HG03354 (cell line): ENCODE measurements at regions not wholly inside any gene's neighbourhood (a gene's known extent, or its start where the extent isn't known, plus 50 kb on each side); places are given as distances from the start of the nearest gene placed in this dataset.

Experiments
- ATAC-seq: cut with Tn5 transposase; IDR thresholded peaks from one replicate; pipeline ENCODE4 v1.9.1; 2021; ENCODE audit warnings: mild to moderate bottlenecking; ENCODE audit not compliant: unreplicated experiment, poor library complexity, severe bottlenecking

DNA sequence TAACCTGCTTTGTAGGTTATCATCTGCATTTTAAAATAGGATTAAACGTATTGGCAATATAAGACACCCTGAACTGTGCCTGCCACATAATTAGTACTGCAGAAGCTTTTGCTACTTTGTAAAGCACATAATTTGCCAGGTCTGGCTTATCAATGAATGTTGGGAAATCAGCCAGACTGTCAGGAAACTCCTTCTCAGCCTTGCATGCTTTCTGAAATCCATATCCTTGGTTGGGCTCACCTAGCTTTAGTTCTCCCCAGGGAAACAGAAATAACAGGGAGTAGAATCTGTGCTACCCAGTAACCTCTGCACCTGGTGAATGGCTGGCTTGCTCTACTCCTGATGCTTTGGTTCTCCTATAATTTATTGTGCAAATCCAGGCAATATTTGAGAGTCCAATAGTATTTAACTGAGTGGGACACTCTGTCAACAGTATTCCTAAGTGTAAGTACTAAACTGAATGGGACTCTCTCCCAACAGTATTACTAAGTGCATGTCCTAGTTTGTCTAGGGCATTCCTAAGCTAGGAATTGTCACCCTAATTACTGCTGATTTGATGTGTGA lies 354.5 kb downstream of the WDR72 start:
- no peak for ATAC-seq

DNA sequence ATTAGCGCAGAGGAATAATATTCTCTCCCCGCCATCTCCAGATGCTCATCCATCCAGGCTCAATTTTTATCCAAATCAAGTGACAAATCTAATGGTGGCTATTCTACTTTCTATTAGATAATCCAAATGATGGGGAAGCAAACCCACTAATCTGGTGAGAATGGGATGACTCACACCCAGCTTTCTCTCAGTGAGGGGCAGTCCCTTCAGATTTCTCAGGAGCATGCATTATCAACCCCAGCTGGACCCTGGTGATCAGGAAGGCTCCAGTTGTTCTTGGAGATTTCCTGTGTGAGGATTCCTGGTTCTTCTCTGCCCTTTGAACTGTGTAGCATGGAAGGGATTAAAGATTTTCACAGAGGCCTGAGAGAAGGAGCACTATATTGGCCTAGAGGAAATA lies 358.0 kb downstream of the WDR72 start:
- ATAC-seq, result no peak

DNA sequence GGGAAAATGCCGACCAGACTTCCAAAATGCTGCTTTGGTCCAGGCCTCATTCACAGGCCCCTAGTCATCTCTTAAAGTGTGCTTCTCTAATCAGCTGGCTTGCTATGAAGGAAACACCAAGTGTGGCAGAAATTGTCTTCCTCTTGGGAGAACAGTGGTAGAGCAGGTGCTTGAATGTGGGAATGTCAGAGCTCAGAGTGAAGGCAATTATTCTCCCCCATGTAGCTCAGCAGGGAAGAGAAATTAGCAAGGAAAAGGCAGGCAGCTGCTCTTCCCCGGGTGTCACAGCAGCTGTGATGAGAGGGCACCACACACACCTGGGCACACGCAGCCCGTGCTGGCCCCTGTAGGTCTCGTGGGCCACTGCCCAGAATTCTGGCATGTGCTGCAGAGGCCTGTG lies 358.5 kb downstream of the WDR72 start:
- ATAC-seq, result no peak

DNA sequence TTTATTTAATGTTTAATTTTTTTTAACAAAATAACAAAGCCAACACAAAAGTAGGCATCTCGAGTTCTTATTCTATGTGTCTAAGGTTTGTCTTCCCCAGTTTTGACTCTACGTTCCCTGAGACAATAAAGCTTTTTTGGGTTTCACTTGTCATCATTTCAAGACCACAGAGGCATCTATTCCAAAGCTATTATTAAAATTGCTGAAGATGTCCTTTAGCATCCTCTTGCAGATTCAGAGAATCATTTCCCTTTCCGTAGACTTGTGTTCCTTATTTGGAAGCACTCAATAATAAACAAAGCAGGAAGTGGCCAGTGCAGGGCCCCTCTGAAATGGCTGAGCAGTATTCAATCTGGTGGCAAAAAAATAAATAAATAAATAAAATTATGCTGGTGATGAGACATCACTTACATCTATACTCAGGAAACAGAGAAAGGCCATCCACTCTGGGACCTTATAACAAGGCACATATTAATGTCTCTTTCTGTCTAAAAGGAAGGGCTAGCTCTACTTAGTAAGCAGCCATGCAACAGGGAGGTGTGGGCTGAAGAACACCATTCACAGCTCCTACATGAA lies 362.3 kb downstream of the WDR72 start:
- no peak for ATAC-seq

DNA sequence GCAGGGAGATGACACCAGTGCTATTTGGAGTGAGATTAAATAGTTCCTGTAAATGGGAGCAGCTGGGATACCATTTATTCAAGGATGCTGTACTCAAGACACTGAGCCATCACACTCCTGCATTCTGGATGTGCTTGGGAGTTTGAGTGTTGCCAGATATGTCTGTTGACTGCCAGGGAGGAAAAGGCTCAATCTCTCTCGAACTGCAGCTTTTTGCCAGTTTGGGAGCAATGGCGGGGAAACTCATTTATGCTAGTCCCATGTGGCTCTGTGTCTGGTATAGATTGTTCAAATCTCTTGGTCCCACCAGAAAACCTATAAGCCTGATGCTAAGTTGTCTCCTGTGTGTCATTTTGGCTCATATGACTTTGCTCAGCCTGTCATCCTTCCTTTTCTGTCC lies 363.6 kb downstream of the WDR72 start:
- ATAC-seq, result no peak

DNA sequence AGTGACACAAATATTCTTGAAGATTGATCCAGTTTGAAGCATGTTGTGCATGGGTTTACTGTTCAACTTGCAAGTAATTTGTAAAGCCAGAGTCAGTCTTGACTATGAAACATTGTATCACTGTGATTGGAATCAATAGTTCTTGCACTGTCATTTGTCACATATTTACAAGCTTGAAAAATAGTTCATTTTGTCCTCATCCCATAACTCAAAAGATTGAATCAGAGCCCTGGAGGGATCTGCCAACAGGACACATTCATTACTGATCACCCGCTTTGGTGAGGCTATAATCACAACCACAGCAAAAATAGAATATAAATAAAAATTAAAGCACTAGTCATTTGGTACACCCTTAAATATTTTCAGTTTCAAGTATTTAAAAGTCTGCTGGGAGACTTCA lies 368.9 kb downstream of the WDR72 start:
- ATAC-seq, result no peak

DNA sequence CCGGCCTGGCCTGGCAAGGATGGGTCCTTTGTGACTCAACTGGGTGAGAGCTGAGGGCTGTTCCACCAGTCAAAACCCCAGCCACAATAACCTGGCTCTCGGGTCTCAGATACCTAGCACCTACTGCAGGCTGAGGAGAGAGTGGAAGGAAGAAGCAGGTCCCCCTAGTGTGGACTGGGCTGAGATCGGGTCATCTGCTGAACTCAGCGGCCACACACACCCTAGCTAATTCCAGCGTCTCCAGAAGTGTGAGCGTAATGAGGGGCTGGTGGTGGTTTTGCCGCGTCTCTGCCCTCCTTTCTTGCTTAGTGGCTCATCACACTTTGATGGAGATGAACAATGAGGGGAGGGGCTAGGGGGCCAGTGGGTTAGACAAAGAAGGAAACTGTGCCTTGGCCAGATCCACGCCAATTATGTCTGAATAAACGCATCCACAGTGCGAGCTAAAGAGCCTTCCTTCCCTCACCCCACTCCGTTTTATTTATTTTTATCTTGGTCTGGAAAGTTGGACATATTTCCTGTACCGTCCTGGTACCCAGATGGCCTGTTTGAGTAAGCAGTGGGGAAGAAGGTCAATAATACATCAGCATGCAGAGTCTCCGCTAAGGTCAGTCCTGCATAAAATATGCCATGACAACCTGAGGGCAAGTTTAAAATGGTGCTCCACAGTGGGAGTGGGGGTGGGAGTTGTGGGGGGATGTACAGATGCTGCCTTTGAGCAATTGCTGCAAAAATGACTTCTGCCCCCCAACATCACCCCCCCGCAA lies 370.0 kb downstream of the WDR72 start:
- ATAC-seq, result no peak

DNA sequence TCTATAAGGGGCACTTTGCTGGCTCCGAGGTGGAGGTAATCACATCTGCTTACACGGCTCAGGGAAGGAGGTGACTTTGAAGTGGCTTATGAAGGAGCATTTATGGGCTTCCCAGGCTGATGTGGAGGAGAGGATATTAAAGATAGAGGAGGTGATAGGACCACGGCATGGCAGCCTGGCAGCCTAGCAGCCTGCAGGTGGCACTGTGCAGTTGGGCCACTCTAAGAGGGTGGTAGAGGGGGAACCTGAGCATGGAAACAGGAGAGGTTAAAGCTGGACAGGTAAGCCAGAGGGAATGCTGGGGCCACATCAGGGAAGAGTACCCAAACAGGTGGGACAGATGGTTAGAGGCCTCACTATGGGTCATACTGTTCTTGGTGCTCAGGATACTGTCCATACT lies 375.0 kb downstream of the WDR72 start:
- no peak for ATAC-seq

DNA sequence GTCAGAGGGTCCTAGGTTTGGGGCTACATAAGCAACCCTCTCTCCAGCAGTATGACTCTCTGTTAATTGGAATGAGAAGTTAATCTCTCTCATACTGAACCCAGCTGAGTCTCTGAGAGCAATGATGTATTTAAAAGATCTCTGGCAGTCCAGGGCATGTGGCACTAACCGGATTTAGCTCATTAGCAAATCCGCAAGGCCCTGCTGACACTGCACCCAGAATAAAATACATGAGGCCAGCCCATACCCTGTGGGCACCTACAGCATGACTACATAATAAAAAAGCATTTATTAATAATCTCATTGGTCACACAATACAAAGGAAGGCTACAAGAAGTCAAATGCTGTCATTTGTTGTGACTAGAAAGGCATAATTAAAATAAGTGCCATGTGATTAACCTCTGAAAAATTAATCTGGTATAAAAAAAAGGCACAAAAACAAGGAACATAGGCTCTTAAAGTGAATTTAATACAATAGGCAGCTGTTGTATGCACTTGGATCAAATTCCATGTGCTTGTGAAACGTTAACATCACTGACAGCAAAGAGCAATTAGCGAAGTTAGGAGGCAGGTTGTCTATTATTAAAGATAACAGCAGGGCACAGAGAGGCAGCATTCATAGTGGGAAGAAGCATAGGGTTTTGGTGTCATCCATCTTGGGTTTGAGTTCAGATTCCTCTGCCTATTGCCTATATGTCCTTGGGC lies 381.2 kb downstream of the WDR72 start:
- ATAC-seq, result no peak

DNA sequence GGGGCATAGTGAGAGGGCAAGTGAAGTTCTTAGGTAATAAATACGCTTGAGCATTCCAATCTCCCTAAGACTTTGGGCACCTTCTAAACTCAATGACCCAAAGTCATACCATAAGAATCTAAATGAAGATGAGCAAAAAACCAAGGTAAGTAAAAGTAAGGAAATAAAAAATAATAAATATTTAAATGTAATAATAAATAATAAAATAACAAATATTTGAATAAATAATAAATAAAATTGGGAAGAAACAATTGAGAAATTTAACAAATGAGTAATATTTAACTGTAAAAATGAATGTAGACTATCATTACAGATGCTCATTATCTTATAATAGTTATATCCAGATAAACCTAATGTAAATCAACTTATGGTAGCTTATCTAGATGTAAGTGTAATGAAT lies 391.7 kb downstream of the WDR72 start:
- no peak for ATAC-seq

DNA sequence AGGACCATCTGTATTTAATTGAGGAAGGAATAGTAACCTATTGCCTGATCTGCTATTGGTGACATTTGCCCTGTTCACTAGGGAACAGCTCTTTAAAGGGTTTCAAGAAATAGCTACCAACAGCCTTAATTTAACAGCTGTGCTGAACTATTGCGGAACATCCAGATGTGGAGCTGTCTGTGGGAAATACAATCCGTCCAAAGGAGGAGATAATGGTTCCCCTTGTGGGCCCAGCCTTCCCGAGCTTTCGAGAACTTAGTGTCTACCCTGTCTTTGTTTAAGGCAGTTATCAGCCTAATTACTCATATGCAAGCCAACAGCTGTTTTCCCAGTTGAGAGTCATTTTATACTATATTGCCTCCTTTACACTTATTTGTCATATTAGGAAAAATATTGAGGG lies 398.6 kb downstream of the WDR72 start:
- ATAC-seq, result no peak

DNA sequence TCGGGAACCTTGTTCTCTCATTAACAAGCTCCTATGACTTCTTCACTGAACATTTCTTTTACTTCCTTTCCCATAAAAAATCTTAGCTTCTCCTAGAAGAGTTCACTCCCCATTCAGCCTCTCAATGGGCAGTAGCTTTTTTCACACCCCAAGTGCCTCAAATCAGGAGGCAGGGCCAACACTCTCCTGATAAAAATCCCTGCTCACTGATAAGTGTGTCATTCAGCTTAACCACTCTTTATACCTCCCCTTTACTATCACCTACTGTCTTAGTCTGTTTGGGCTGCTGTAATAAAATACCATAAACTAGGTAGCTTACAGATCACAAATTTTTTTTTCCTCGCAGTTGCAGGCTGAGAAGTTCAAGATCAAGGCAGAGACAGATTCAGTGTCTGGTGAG lies 400.4 kb downstream of the WDR72 start:
- no peak for ATAC-seq

DNA sequence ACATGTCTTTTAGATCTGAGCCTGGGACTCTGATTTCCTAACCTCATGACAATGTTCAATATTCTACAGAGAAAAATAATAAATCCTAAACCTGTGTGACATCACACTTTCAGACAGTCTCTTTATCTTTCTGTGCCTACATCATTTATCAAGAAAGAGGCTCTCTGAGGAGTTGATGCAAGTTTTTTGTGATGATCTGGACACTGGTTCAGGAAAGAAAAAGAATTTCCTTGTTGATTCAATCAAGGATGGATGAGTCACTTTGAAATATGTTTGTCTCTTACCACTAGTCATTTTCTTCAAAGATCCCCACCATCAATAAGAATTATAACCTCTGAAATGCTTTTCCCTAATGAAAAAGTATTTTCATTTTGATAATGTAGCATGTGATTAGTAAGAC lies 404.6 kb downstream of the WDR72 start:
- ATAC-seq, result no peak

DNA sequence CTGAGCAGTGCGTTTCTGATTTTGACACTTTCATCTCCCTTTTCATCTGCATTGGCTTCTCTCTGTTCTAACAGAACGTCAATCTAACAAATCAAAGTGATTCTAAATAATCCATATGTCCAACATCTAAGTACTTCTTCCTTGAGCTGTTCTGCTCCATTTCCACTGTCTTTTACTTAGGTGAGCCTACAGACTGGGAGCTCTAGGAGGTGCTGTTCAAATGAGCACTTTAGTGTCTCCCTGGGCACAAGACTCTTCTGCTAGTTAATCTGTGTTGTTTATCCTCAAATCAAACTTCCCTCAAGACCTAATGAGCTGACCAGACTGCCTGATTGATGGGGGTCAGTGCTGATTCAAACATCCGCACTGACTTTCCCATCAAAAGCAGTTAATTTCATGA lies 408.1 kb downstream of the WDR72 start:
- ATAC-seq, result no peak

DNA sequence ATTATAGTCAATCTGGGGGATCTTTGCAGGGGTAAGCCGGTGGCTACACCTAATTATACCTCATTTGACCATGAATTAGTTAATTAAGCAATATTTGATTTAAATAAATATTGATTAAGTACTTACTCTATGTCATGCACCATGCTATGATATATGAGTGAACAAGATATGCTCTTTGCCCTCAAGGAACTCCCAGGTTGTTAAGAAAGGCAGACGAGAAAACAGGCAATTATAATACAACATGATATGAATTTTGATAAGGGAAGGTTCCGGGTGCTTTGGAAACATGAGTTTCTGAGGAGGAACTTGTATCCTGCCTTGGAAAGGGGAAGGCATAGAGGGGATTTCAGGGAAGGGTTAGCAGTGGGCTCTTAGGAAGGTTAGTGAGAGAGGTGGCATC lies 412.9 kb downstream of the WDR72 start:
- no peak for ATAC-seq

DNA sequence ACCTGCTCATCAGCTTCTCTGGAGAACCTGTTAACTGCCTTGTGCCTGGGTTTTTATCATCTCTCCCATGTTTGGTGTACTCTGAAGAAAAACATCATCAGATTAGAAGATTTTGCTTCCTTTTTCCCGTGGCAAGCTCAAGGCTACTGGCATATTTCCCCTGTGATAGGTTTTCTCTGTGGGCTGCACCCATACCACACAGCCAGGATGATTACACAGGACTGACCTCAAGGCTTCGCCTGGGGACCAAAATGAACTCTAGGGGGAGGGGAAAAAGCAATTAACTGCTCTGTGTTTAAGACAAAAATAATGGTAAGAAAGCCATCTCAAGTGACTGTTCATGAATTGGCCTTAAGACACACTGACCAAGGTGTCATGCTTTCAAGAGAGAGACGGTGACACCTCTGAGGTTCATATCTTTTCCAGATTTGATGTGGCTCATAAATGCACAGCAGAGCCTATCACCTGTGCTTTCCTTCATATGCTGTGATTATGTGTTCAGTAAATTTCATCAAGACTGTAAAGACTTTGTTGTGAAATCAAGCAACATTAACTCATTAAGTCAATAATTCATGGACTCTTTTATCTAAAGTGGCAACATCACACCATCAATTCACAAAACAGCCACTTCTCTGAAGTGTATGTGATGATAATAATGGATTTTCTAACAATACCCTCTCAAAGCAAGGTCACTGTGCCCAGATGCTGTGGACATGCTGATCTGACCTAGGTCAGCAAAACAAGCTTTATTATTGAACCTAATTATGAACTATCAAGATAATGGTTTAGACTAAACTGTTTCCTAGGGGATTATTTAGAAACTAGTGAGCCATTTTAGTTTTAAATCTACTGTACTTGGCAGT lies 427.9 kb downstream of the WDR72 start:
- ATAC-seq, result no peak

DNA sequence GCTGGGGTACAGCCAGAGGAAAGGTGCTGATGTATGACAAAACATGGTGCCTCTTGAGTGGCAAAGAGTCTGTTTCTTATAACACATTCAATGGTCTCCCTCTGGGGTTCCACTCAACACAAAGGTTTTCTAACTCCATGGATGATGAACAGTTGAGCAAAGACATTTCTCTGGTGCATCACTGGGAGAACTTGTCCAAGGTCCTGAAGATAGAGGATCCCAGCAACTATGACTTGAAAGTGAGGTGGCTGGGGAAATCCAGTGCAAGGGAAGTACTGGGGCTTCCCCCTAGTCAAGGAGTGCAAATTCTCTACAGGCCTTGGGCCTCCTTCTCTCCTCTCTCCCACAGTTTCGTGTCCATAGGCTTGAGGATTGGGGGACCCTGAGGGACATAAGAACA lies 431.1 kb downstream of the WDR72 start:
- no peak for ATAC-seq

DNA sequence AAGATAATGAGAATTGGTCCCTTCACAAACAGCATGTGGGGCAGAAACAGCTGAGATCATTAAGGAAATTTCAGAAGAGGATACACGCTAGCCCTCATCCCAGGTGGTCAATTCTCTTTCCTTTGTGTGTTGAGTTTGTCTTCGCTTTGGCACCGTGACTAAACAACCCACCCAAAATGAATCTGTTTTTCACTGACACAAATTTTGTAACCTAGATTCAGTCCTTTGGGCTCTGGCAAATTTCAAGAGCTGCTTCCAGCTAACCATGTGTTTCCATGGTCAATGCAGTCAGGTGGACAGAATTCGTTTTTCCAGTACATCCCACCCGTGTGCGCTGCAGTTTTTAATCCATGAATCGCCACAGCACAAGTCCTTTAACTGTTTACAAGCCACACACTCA lies 435.4 kb downstream of the WDR72 start:
- no peak for ATAC-seq

DNA sequence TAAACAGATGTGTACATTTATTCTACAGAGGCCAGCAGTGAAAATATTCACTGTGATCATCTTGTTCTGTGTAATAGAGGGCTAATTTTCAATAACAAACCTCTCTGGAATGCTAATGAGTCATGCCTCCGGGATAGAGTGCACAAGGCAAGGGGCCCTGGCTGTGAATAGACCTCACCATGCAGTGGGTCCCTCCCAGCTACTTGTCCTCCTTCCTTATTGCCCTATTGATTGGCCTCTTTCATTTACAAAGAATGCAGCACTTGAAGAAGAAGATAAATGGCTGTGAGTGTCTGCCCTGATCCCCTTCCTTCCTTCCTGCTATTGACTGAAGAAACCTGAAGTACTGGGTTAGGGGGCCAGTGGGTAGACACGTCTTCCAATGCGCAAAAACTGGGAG lies 436.3 kb downstream of the WDR72 start:
- no peak for ATAC-seq

DNA sequence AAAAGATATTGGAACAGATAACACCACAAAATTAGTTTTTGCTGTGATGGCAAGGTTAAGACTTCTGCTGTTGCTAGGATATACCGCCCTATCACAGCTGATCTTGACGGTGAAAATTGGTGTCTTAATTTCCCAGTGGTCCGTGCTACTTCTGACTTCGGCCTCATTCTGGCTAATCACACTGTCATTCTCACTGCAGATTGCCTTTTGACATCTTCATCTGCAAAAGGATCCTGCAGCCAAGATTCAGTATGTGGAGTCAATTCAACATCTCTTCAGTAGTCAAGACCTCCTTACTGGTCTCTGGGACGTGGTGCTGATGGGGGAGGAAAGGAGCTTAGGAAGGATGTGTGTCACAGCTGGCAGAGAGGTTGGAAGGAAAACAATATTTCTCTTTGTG lies 438.6 kb downstream of the WDR72 start:
- no peak for ATAC-seq
